Testis (tissue), 2 donors: ENCODE measurements at regions not wholly inside any gene's neighbourhood (a gene's known extent, or its start where the extent isn't known, plus 50 kb on each side); places are given as distances from the start of the nearest gene placed in this dataset.

ENCODE experiments used
- DNase-seq: peaks from one replicate; pipeline ENCODE4 v3.0.0-alpha.2; 2019
- H3K27ac ChIP-seq, 2 donors: fragments of 200-600 bp; sonication (generic); one replicate each; pipeline ENCODE4 v1.5.1; 2019
- H3K27me3 ChIP-seq: fragments of 200-600 bp; sonication (generic); one replicate; pipeline ENCODE4 v1.5.1; 2019
- H3K36me3 ChIP-seq: fragments of 200-600 bp; sonication (generic); one replicate; pipeline ENCODE4 v1.5.1; 2017; ENCODE audit warnings: low read depth; ENCODE audit errors: missing control alignments
- H3K4me1 ChIP-seq: fragments of 200-600 bp; sonication (generic); one replicate; pipeline ENCODE4 v1.5.1; 2019
- H3K4me3 ChIP-seq, 2 donors: fragments of 200-600 bp; sonication (generic); one replicate each; pipeline ENCODE4 v1.5.1; 2017 to 2019
- H3K9me3 ChIP-seq: fragments of 200-600 bp; sonication (generic); one replicate; pipeline ENCODE4 v1.5.1; 2017
- CTCF ChIP-seq, 3 experiments: fragments of 450-650 bp in 2 of 3; fragments of 200-600 bp in 1 of 3; sonication (generic) in 1 of 3; IDR thresholded peaks; one replicate each; pipeline ENCODE4 v1.5.1; 2016 to 2019; ENCODE audit warnings: antibody characterized with exemption in 3 of 3, mild to moderate bottlenecking in 2 of 3, moderate library complexity in 1 of 3
- POLR2A ChIP-seq: fragments of 450-650 bp; IDR thresholded peaks from one replicate; pipeline ENCODE4 v1.6.1; 2017; ENCODE audit warnings: antibody characterized with exemption, mild to moderate bottlenecking, moderate library complexity
- WGBS, 2 donors: methylation state at CpG; one replicate each; pipeline ENCODE4 v1.1.5; 2018; 5-methylcytosine and 5-hydroxymethylcytosine counted together
- intact Hi-C: fragments of 100-400 bp; cut with DNase I; formaldehyde crosslinking; loops from one replicate; pipeline ENCODE4 v1.15.1; 2023; ENCODE audit warnings: low total_unique reads

GRCh38 chr11:109783840-109784239, 309.4 kb upstream of the ZC3H12C start:
- 81 to 86% methylated on average over 3 of the region's 3 CpGs for WGBS, 2 donors
- Histone ChIP-seq H3K4me1 (no peaks in the 10 kb centered on the region), H3K4me3 (no peak overlapping the region), H3K27me3 (no peaks in the 10 kb centered on the region), H3K9me3 (no peaks in the 10 kb centered on the region), H3K27ac (no peak overlapping the region), H3K36me3 (no peaks in the 10 kb centered on the region)
- DNase-seq, result no peak
- TF ChIP-seq CTCF (IDR thresholded peaks at IDR 0.05) (no peak), POLR2A (no peak)
- intact Hi-C loops, result no loop called here

GRCh38 chr11:109784536-109784935, 308.7 kb upstream of the ZC3H12C start:
- Histone ChIP-seq H3K4me1 (no peaks in the 10 kb centered on the region), H3K27me3 (no peaks in the 10 kb centered on the region), H3K36me3 (no peaks in the 10 kb centered on the region), H3K4me3 (no peak overlapping the region), H3K9me3 (no peaks in the 10 kb centered on the region), H3K27ac (no peak overlapping the region)
- WGBS, 2 donors, result 86 to 90% methylated on average over 3 of the region's 3 CpGs
- intact Hi-C loops, result no loop called here
- TF ChIP-seq CTCF (IDR thresholded peaks at IDR 0.05), result no peak
- no peak for TF ChIP-seq POLR2A
- DNase-seq, result no peak

GRCh38 chr11:109785198-109785597, 308.0 kb upstream of the ZC3H12C start:
- no peak for DNase-seq
- no peaks in the 10 kb centered on the region for H3K4me1 ChIP-seq
- no peaks in the 10 kb centered on the region for H3K36me3 ChIP-seq
- H3K27me3 ChIP-seq, result no peaks in the 10 kb centered on the region
- H3K4me3 ChIP-seq, result no peak overlapping the region
- TF ChIP-seq CTCF (IDR thresholded peaks at IDR 0.05) (no peak), POLR2A (no peak)
- 92% methylated on average over 1 of the region's 1 CpG for WGBS, 2 donors
- intact Hi-C loops, result no loop called here
- no peaks in the 10 kb centered on the region for H3K9me3 ChIP-seq
- no peak overlapping the region for H3K27ac ChIP-seq

- Histone ChIP-seq H3K4me1 (no peaks in the 10 kb centered on the region), H3K4me3 (no peak overlapping the region), H3K36me3 (no peaks in the 10 kb centered on the region), H3K9me3 (no peaks in the 10 kb centered on the region), H3K27me3 (no peaks in the 10 kb centered on the region), H3K27ac (no peak overlapping the region)
- WGBS, 2 donors, result 42 to 48% methylated on average over 4 of the region's 4 CpGs
- DNase-seq, result no peak
- no peak for TF ChIP-seq POLR2A
- TF ChIP-seq CTCF (IDR thresholded peaks at IDR 0.05), result no peak
- intact Hi-C loops, result no loop called here
Measured at GRCh38 chr11:109785714-109786113, 307.5 kb upstream of the ZC3H12C start.

GRCh38 chr11:109788948-109789490, 304.2 kb upstream of the ZC3H12C start:
- H3K27ac ChIP-seq, result no peak overlapping the region
- WGBS, 2 donors, result 67 to 76% methylated on average over 6 of the region's 6 CpGs
- H3K4me1 ChIP-seq, result no peaks in the 10 kb centered on the region
- H3K4me3 ChIP-seq, result no peak overlapping the region
- TF ChIP-seq POLR2A, result no peak
- TF ChIP-seq CTCF (IDR thresholded peaks at IDR 0.05), result no peak
- no peaks in the 10 kb centered on the region for H3K9me3 ChIP-seq
- H3K36me3 ChIP-seq, result no peaks in the 10 kb centered on the region
- H3K27me3 ChIP-seq, result no peaks in the 10 kb centered on the region
- intact Hi-C loops, result no loop called here
- no peak for DNase-seq
